Ascending aorta (tissue), 2 donors: ENCODE measurements at regions not wholly inside any gene's neighbourhood (a gene's known extent, or its start where the extent isn't known, plus 50 kb on each side); places are given as distances from the start of the nearest gene placed in this dataset.

ENCODE experiments used
- DNase-seq, 2 donors: peaks; one replicate each; pipeline ENCODE4 v3.0.0-alpha.2; 2019; ENCODE audit warnings: low spot score in 2 of 2
- H3K27ac ChIP-seq, 2 donors: fragments of 200-600 bp; sonication (generic); one replicate each; pipeline ENCODE4 v1.5.1; 2016 to 2017; ENCODE audit warnings: mild to moderate bottlenecking in 1 of 2
- H3K27me3 ChIP-seq: fragments of 200-600 bp; sonication (generic); one replicate; pipeline ENCODE4 v1.5.1; 2017
- H3K36me3 ChIP-seq, 2 donors: fragments of 200-600 bp; sonication (generic); one replicate each; pipeline ENCODE4 v1.5.1; 2016
- H3K4me1 ChIP-seq, 2 donors: fragments of 200-600 bp; sonication (generic); one replicate each; pipeline ENCODE4 v1.5.1; 2016 to 2017; ENCODE audit warnings: mild to moderate bottlenecking in 1 of 2
- H3K4me3 ChIP-seq, 2 donors: fragments of 200-600 bp; sonication (generic); one replicate each; pipeline ENCODE4 v1.5.1; 2016 to 2017; ENCODE audit warnings: mild to moderate bottlenecking in 1 of 2
- H3K9me3 ChIP-seq, 2 donors: fragments of 200-600 bp; sonication (generic); one replicate each; pipeline ENCODE4 v1.5.1; 2016
- intact Hi-C: fragments of 100-400 bp; cut with DNase I; formaldehyde crosslinking; loops from one replicate; pipeline ENCODE4 v1.15.1; 2023
- TF ChIP-seq, protein P1 (sequence below), 3 experiments: fragments of 200-600 bp in 2 of 3; fragments of 450-650 bp in 1 of 3; sonication (generic) in 2 of 3; IDR thresholded peaks; one replicate each; pipeline ENCODE4 v1.5.1; 2016 to 2019; ENCODE audit warnings: antibody characterized with exemption in 3 of 3, mild to moderate bottlenecking in 1 of 3, moderate library complexity in 1 of 3

DNA sequence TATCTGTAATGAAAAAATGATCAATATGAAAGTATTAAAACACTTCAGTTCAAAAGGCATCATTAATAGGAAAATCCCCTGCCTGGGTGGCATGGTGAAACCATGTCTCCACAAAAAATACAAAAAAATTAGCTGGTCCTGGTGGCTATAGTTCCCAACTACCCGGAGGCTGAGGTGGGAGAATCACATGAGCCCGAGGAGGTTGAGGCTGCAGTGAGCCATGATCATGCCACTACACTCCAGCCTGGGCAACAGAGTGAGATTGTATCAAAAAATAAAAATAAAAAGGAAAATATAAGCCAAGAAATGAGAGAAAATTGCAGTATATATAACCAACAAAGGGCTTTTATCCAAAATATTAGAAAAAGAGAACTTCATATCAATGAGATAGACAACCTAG lies 71.6 kb upstream of the MYCN start:
- Histone ChIP-seq H3K27me3 (no peaks in the 10 kb centered on the region), H3K4me3 (no peak overlapping the region), H3K9me3 (no peaks in the 10 kb centered on the region), H3K36me3 (no peaks in the 10 kb centered on the region), H3K4me1 (no peaks in the 10 kb centered on the region), H3K27ac (no peak overlapping the region)
- no peak for DNase-seq
- TF ChIP-seq, protein P1, sequence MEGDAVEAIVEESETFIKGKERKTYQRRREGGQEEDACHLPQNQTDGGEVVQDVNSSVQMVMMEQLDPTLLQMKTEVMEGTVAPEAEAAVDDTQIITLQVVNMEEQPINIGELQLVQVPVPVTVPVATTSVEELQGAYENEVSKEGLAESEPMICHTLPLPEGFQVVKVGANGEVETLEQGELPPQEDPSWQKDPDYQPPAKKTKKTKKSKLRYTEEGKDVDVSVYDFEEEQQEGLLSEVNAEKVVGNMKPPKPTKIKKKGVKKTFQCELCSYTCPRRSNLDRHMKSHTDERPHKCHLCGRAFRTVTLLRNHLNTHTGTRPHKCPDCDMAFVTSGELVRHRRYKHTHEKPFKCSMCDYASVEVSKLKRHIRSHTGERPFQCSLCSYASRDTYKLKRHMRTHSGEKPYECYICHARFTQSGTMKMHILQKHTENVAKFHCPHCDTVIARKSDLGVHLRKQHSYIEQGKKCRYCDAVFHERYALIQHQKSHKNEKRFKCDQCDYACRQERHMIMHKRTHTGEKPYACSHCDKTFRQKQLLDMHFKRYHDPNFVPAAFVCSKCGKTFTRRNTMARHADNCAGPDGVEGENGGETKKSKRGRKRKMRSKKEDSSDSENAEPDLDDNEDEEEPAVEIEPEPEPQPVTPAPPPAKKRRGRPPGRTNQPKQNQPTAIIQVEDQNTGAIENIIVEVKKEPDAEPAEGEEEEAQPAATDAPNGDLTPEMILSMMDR (IDR thresholded peaks at IDR 0.05): no peak
- intact Hi-C loops: no loop called here

GRCh38 chr2:15869396-15869795 lies 71.0 kb upstream of the MYCN start:
- H3K4me3 ChIP-seq: no peak overlapping the region
- H3K4me1 ChIP-seq: no peaks in the 10 kb centered on the region
- H3K36me3 ChIP-seq: no peaks in the 10 kb centered on the region
- TF ChIP-seq, protein P1 (IDR thresholded peaks at IDR 0.05): no peak
- no peak for DNase-seq
- intact Hi-C loops: no loop called here
- no peak overlapping the region for H3K27ac ChIP-seq
- H3K27me3 ChIP-seq: no peaks in the 10 kb centered on the region
- H3K9me3 ChIP-seq: no peaks in the 10 kb centered on the region

DNA sequence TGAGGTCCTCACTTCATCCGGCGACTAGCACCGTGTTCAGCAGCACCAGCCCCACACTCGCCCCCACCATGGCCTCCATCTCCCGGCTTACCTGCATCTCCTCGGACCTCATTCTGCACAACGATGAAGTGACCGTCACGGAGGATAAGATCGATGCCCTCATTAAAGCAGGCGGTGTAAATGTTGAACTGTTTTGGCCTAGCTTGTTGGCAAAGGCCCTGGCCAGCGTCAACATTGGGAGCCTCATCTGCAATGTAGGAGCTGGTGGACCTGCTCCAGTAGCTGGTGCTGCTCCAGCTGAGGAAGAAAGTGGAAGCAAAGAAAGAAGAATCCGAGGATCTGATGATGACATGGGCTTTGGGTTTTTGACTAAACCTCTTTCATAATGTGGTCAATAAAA lies 70.5 kb upstream of the MYCN start:
- intact Hi-C loops: no loop called here
- H3K27me3 ChIP-seq: no peaks in the 10 kb centered on the region
- H3K4me3 ChIP-seq: no peak overlapping the region
- DNase-seq: no peak
- TF ChIP-seq, protein P1 (IDR thresholded peaks at IDR 0.05): no peak
- no peaks in the 10 kb centered on the region for H3K9me3 ChIP-seq
- H3K27ac ChIP-seq: no peak overlapping the region
- no peaks in the 10 kb centered on the region for H3K36me3 ChIP-seq
- H3K4me1 ChIP-seq: no peaks in the 10 kb centered on the region

- DNase-seq: no peak
- Histone ChIP-seq H3K36me3 (no peaks in the 10 kb centered on the region), H3K27me3 (no peaks in the 10 kb centered on the region), H3K9me3 (no peaks in the 10 kb centered on the region), H3K27ac (no peak overlapping the region), H3K4me1 (no peaks in the 10 kb centered on the region), H3K4me3 (no peak overlapping the region)
- intact Hi-C loops: no loop called here
- TF ChIP-seq, protein P1 (IDR thresholded peaks at IDR 0.05): no peak
These were observed 69.8 kb upstream of the MYCN start for GRCh38 chr2:15870565-15870964.

DNA sequence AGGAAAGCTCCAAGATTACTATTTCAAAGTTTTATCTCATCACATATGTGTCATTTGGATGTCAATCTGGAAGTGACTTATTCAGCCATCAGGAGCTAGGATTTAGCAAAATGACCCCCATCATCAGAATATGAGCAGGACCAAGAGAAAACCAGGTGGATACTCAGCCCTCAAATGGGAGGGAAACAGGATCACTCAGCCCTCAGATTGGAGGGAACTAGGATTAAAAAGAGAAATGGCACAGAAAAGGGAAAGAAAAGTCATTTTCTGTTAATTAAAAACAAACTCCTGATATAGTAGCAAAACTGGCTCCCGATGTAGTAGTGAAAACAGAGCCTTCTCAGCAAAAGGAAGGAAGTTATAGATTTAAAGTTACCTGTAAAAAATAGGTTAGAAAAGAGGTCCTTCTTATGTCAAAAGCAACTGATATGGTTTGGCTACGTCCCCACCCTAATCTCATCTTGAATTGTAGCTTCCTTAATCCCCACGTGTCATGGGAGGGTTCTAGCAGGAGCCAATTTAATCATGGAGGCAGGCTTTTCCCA lies 69.0 kb upstream of the MYCN start:
- no peaks in the 10 kb centered on the region for H3K9me3 ChIP-seq
- H3K27ac ChIP-seq: no peak overlapping the region
- no peaks in the 10 kb centered on the region for H3K36me3 ChIP-seq
- H3K27me3 ChIP-seq: no peaks in the 10 kb centered on the region
- intact Hi-C loops: no loop called here
- DNase-seq: no peak
- H3K4me1 ChIP-seq: no peaks in the 10 kb centered on the region
- H3K4me3 ChIP-seq: no peak overlapping the region
- TF ChIP-seq, protein P1 (IDR thresholded peaks at IDR 0.05): no peak

DNA sequence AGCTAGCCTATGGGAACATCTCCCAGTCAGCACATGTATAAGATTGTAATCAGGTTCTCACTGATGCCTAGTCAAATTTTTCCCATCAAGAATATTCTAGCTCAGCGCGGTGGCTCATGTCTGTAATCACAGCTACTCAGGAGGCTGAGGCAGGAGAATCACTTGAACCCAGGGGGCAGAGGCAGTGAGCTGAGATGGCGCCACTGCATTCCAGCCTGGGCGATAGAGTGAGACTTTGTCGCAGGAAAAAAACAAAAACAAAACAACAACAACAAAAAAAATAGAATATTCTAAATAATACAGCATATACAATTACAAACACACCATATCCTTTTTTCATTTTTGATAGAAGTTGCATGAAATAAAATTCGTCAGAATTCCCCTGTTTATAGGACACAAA lies 67.5 kb upstream of the MYCN start:
- no peaks in the 10 kb centered on the region for H3K27me3 ChIP-seq
- no peak for DNase-seq
- H3K27ac ChIP-seq: no peak overlapping the region
- H3K4me1 ChIP-seq: no peaks in the 10 kb centered on the region
- intact Hi-C loops: no loop called here
- no peaks in the 10 kb centered on the region for H3K36me3 ChIP-seq
- no peaks in the 10 kb centered on the region for H3K9me3 ChIP-seq
- no peak overlapping the region for H3K4me3 ChIP-seq
- TF ChIP-seq, protein P1 (IDR thresholded peaks at IDR 0.05): no peak
